Esophagus muscularis mucosa (tissue), 4 donors: ENCODE measurements at regions not wholly inside any gene's neighbourhood (a gene's known extent, or its start where the extent isn't known, plus 50 kb on each side); places are given as distances from the start of the nearest gene placed in this dataset.
A peak's percentile ranks its signal among the peaks of the same experiment; 100 is the strongest.

Experiments used
- DNase-seq: peaks from one replicate; pipeline ENCODE4 v3.0.0-alpha.2; 2017; ENCODE audit errors: extremely low spot score
- H3K27ac ChIP-seq, 4 donors: fragments of 200-600 bp; sonication (generic); replicated peaks in 1 of 4; 1 replicate in 3 of 4; 2 replicates in 1 of 4; pipeline ENCODE4 v1.5.1; 2016 to 2019; ENCODE audit warnings: mild to moderate bottlenecking in 1 of 4
- H3K27me3 ChIP-seq, 4 donors: fragments of 200-600 bp; sonication (generic); one replicate each; pipeline versions ENCODE4 v1.5.1 to v1.6.0; 2016 to 2019
- H3K36me3 ChIP-seq, 4 donors: fragments of 200-600 bp; sonication (generic); one replicate each; pipeline ENCODE4 v1.5.1; 2016 to 2019
- H3K4me1 ChIP-seq, 4 donors: fragments of 200-600 bp; sonication (generic); one replicate each; pipeline ENCODE4 v1.5.1; 2016 to 2019
- H3K4me3 ChIP-seq, 4 donors: fragments of 200-600 bp; sonication (generic); 1 replicate in 2 of 4; 2 replicates in 2 of 4; pipeline ENCODE4 v1.5.1; 2016 to 2019; ENCODE audit warnings: mild to moderate bottlenecking in 4 of 4, moderate library complexity in 1 of 4
- H3K9me3 ChIP-seq, 4 donors: fragments of 200-600 bp; sonication (generic); 1 replicate in 3 of 4; 2 replicates in 1 of 4; pipeline ENCODE4 v1.5.1; 2016 to 2019
- EP300 ChIP-seq: sonication (generic); formaldehyde crosslinking; IDR thresholded peaks from one replicate; pipeline ENCODE4 v1.6.1; 2017; ENCODE audit warnings: antibody characterized with exemption
- POLR2A ChIP-seq: fragments of 450-650 bp; IDR thresholded peaks from one replicate; pipeline ENCODE4 v1.6.1; 2017; ENCODE audit warnings: antibody characterized with exemption, moderate library complexity, mild to moderate bottlenecking, low read depth
- POLR2AphosphoS5 ChIP-seq, 2 donors: sonication (generic); formaldehyde crosslinking; IDR thresholded peaks; one replicate each; pipeline ENCODE4 v1.6.1; 2017; ENCODE audit warnings: antibody characterized with exemption in 2 of 2
- WGBS: methylation state at CpG from one replicate; pipeline ENCODE4 v1.1.5; 2018; 5-methylcytosine and 5-hydroxymethylcytosine counted together
- intact Hi-C: fragments of 100-400 bp; cut with DNase I; formaldehyde crosslinking; loops from one replicate; pipeline ENCODE4 v1.15.1; 2023
- TF ChIP-seq, protein P1 (sequence below), 3 experiments: fragments of 200-600 bp in 2 of 3; fragments of 450-650 bp in 1 of 3; sonication (generic) in 2 of 3; IDR thresholded peaks; one replicate each; pipeline ENCODE4 v1.5.1; 2017 to 2019; ENCODE audit warnings: antibody characterized with exemption in 3 of 3, mild to moderate bottlenecking in 2 of 3, moderate library complexity in 1 of 3

DNA sequence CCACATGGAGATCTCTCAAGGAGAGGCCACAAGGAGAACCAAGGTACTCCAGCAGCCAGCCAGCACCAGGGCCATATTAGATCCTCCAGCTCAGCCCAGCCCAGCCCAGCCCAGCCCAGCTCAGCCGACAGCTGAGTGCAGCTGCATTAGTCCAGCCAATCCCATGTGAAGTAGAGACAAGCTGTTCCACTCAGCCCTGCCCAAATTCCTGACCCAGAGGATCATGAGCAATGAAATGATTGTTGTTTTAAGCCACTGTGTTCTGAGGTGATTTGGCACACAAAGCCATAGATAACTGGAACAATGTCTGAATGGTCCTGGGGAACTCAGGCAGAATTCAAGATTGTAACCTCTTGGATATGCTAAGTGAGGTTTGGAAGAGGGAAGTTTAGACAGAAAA is 59.5 kb upstream of the BMP2 start:
- WGBS, result 50% methylated on average over 1 of the region's 1 CpG
- no peaks in the 10 kb centered on the region for H3K27me3 ChIP-seq
- DNase-seq, result no peak
- peaks cover 7 to 17% (median 16%) of the 10 kb centered on the region in 4 donors for H3K4me1 ChIP-seq
- H3K9me3 ChIP-seq, result no peaks in the 10 kb centered on the region
- peak overlapping the region in 1 of 4 donors; percentile 10 for H3K27ac ChIP-seq
- H3K4me3 ChIP-seq, result no peak overlapping the region
- no peaks in the 10 kb centered on the region for H3K36me3 ChIP-seq
- intact Hi-C loops, result no loop called here
- TF ChIP-seq POLR2AphosphoS5 (IDR thresholded peaks at IDR 0.05) (no peak), POLR2A (no peak), EP300 (no peak)
- TF ChIP-seq, protein P1, sequence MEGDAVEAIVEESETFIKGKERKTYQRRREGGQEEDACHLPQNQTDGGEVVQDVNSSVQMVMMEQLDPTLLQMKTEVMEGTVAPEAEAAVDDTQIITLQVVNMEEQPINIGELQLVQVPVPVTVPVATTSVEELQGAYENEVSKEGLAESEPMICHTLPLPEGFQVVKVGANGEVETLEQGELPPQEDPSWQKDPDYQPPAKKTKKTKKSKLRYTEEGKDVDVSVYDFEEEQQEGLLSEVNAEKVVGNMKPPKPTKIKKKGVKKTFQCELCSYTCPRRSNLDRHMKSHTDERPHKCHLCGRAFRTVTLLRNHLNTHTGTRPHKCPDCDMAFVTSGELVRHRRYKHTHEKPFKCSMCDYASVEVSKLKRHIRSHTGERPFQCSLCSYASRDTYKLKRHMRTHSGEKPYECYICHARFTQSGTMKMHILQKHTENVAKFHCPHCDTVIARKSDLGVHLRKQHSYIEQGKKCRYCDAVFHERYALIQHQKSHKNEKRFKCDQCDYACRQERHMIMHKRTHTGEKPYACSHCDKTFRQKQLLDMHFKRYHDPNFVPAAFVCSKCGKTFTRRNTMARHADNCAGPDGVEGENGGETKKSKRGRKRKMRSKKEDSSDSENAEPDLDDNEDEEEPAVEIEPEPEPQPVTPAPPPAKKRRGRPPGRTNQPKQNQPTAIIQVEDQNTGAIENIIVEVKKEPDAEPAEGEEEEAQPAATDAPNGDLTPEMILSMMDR (IDR thresholded peaks at IDR 0.05), result no peak

DNA sequence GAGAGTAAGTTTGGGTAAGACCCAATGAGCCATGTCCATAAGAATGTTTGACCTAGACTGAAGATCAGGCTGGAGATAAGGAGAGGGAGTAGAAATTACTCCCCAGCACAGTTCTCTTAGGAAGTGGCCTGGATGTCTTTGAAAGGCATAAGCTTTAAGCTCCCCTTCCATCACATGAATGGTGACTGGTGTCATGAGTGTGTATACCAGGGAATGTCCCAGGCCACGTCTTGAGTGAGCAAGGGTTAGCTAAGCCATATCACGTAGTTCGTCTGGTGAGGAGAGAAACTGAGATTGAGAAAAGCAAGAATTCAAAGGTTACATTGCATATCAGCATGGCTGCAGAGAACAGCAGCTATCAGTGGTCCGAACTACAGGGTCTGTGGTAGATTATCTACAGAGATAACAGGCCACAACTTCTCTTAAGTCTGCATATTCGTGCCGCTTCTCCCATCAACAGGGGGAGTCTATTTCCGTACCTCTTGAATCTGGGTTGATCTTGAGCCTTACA is 60.1 kb upstream of the BMP2 start:
- intact Hi-C loops, result no loop called here
- TF ChIP-seq POLR2AphosphoS5 (IDR thresholded peaks at IDR 0.05) (no peak), EP300 (no peak), POLR2A (no peak)
- TF ChIP-seq, protein P1 (IDR thresholded peaks at IDR 0.05), result no peak
- H3K36me3 ChIP-seq, result no peaks in the 10 kb centered on the region
- H3K4me1 ChIP-seq, result peaks cover 7 to 17% (median 16%) of the 10 kb centered on the region in 4 donors
- H3K27me3 ChIP-seq, result no peaks in the 10 kb centered on the region
- no peak overlapping the region for H3K27ac ChIP-seq
- no peak overlapping the region for H3K4me3 ChIP-seq
- no peaks in the 10 kb centered on the region for H3K9me3 ChIP-seq
- WGBS, result 81% methylated on average over 7 of the region's 7 CpGs
- DNase-seq, result no peak

DNA sequence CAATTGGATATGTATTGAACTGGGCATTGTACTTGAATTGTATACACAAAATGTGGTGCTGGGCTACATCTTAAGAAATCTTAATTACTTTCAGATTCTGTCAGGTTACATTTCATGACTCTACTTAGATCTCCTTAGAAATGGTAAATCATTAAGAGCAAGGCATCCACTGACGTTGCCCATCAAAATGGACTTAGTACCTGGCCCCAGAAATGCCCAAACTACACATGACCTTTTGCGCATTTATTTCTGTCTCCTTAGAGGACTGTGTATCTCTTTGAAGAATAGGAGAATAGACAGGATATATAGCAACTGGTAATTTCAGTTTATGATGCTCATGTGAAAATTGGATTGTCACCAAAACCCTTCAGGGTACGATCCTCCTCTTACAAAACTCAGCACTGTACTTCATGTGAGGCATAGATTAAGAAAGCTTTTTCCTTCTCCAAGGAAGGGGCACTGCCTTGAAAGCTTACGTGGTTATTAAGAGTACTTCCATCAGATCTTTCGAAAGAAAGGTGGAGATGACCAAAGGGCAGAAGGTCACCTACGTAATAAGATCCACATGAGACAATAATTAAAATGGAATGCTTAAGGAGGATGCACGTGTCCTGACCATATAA is 61.4 kb upstream of the BMP2 start:
- Histone ChIP-seq H3K36me3 (no peaks in the 10 kb centered on the region), H3K27me3 (no peaks in the 10 kb centered on the region), H3K4me1 (peaks cover 7 to 17% (median 16%) of the 10 kb centered on the region in 4 donors), H3K4me3 (no peak overlapping the region), H3K9me3 (no peaks in the 10 kb centered on the region), H3K27ac (no peak overlapping the region)
- TF ChIP-seq POLR2A (no peak), EP300 (no peak), POLR2AphosphoS5 (IDR thresholded peaks at IDR 0.05) (no peak)
- TF ChIP-seq, protein P1 (IDR thresholded peaks at IDR 0.05), result no peak
- no peak for DNase-seq
- 93% methylated on average over 7 of the region's 7 CpGs for WGBS
- intact Hi-C loops, result no loop called here

DNA sequence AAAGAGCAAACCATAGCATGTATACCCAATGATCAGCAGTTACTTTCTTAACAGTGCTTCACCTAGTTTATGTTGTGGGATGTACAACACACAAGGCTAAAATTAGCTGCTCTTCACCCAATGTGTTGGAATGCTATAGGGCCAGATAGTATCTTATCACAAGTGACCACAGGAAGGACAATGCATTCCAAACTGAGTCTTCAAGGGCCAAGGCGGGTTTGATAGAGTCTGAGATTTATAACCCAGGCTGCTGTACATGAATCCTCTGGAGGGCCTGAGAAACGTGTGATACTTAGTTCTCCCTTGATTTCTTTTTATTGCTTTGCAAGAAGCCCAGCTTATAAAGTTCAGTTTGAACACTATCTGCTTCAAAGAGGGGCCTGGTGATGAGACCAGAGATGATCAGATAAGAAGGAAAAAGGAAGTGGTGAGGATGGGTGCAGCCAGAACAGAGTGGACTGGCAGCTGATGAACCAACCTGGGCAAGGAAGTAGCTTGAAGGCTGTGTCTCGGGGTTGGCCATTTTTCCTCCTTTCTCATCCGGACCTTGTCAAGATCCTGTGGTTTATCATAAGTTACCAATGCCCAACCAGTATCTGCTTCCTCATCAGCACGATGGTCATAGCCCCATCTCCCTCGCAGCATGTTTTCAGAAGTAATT is 62.2 kb upstream of the BMP2 start:
- Histone ChIP-seq H3K4me1 (peaks cover 7 to 21% (median 16%) of the 10 kb centered on the region in 4 donors), H3K4me3 (no peak overlapping the region), H3K9me3 (no peaks in the 10 kb centered on the region), H3K36me3 (no peaks in the 10 kb centered on the region), H3K27me3 (no peaks in the 10 kb centered on the region), H3K27ac (no peak overlapping the region)
- whole genome bisulfite sequencing, result 83% methylated on average over 6 of the region's 6 CpGs
- no peak for DNase-seq
- TF ChIP-seq POLR2A (no peak), EP300 (no peak)
- TF ChIP-seq, protein P1 (IDR thresholded peaks at IDR 0.05), result no peak
- intact Hi-C loops, result no loop called here
